H9 (cell line): ENCODE measurements at regions not wholly inside any gene's neighbourhood (a gene's known extent, or its start where the extent isn't known, plus 50 kb on each side); places are given as distances from the start of the nearest gene placed in this dataset.

Source experiments
- DNase-seq: peaks from one replicate; pipeline ENCODE4 v3.0.0-alpha.2; 2017
- H2AFZ ChIP-seq: one replicate; pipeline ENCODE4 v1.6.1; 2013; ENCODE audit warnings: mild to moderate bottlenecking, low read length, control low read depth, moderate library complexity
- H2AK5ac ChIP-seq: 2 replicates; pipeline ENCODE4 v1.6.1; 2013; ENCODE audit warnings: low read length, control low read depth, mixed read lengths; ENCODE audit not compliant: insufficient read length
- H2BK120ac ChIP-seq: one replicate; pipeline ENCODE4 v1.6.1; 2013; ENCODE audit warnings: low read depth, mild to moderate bottlenecking, low read length, control low read depth, inconsistent platforms; ENCODE audit not compliant: poor library complexity, severe bottlenecking
- H2BK12ac ChIP-seq: 2 replicates; pipeline ENCODE4 v1.6.1; 2013; ENCODE audit warnings: low read length, control low read depth, mixed read lengths, low read depth; ENCODE audit not compliant: insufficient read length
- H2BK15ac ChIP-seq: 2 replicates; pipeline ENCODE4 v1.6.1; 2013; ENCODE audit warnings: low read depth, low read length, control low read depth
- H2BK20ac ChIP-seq: one replicate; pipeline ENCODE4 v1.6.1; 2013; ENCODE audit warnings: low read depth, mild to moderate bottlenecking, low read length, control low read depth, inconsistent platforms; ENCODE audit not compliant: poor library complexity, severe bottlenecking
- H2BK5ac ChIP-seq: 2 replicates; pipeline ENCODE4 v1.6.1; 2013; ENCODE audit warnings: low read length, control low read depth, mixed read lengths; ENCODE audit not compliant: insufficient read length
- H3K14ac ChIP-seq: 2 replicates; pipeline ENCODE4 v1.6.1; 2013; ENCODE audit warnings: low read length, control low read depth; ENCODE audit not compliant: insufficient read depth
- H3K18ac ChIP-seq: 2 replicates; pipeline ENCODE4 v1.6.1; 2013; ENCODE audit warnings: low read depth, mild to moderate bottlenecking, mixed read lengths, low read length, control low read depth; ENCODE audit not compliant: insufficient read length
- H3K23ac ChIP-seq: 2 replicates; pipeline ENCODE4 v1.6.1; 2013; ENCODE audit warnings: low read length, control low read depth, mixed read lengths, low read depth; ENCODE audit not compliant: insufficient read length
- H3K23me2 ChIP-seq: 2 replicates; pipeline ENCODE4 v1.6.1; 2013; ENCODE audit warnings: low read depth, mild to moderate bottlenecking, mixed read lengths, low read length, control low read depth; ENCODE audit not compliant: insufficient read length, poor library complexity, severe bottlenecking
- H3K27ac ChIP-seq: 2 replicates; pipeline ENCODE4 v1.5.1; 2013; ENCODE audit warnings: low read length, control low read depth, mixed read lengths, low read depth; ENCODE audit not compliant: insufficient read length
- H3K27me3 ChIP-seq: 2 replicates; pipeline ENCODE4 v1.6.1; 2013; ENCODE audit warnings: low read length, control low read depth, inconsistent platforms; ENCODE audit not compliant: insufficient read depth
- H3K4ac ChIP-seq: 2 replicates; pipeline ENCODE4 v1.6.1; 2013; ENCODE audit warnings: low read depth, mild to moderate bottlenecking, control low read depth, inconsistent platforms, low read length, moderate library complexity
- H3K4me1 ChIP-seq: 2 replicates; pipeline ENCODE4 v1.6.1; 2013; ENCODE audit warnings: low read length, control low read depth, inconsistent platforms; ENCODE audit not compliant: insufficient read depth
- H3K4me2 ChIP-seq: 2 replicates; pipeline ENCODE4 v1.6.1; 2013; ENCODE audit warnings: low read length, control low read depth, mixed read lengths; ENCODE audit not compliant: insufficient read length, insufficient read depth
- H3K56ac ChIP-seq: 2 replicates; pipeline ENCODE4 v1.6.1; 2013; ENCODE audit warnings: low read depth, mild to moderate bottlenecking, mixed read lengths, low read length, control low read depth; ENCODE audit not compliant: insufficient read length
- H3K79me1 ChIP-seq: 2 replicates; pipeline ENCODE4 v1.6.1; 2013; ENCODE audit warnings: low read depth, mild to moderate bottlenecking, moderate library complexity, low read length, control low read depth, inconsistent platforms; ENCODE audit not compliant: insufficient read depth, poor library complexity, severe bottlenecking
- H3K79me2 ChIP-seq: 2 replicates; pipeline ENCODE4 v1.6.1; 2013; ENCODE audit warnings: low read length, control low read depth, inconsistent platforms; ENCODE audit not compliant: insufficient read depth
- H3K9ac ChIP-seq: 2 replicates; pipeline ENCODE4 v1.6.1; 2013; ENCODE audit warnings: low read length, control low read depth, mixed read lengths; ENCODE audit not compliant: insufficient read length; ENCODE audit errors: extremely low read depth
- H3K9me3 ChIP-seq: one replicate; pipeline ENCODE4 v1.6.1; 2013; ENCODE audit warnings: low read depth, low read length, inconsistent platforms; ENCODE audit not compliant: control insufficient read depth
- H3T11ph ChIP-seq: one replicate; pipeline ENCODE4 v1.6.1; 2013; ENCODE audit warnings: mild to moderate bottlenecking, low read length, control low read depth, inconsistent platforms
- H4K20me1 ChIP-seq: one replicate; pipeline ENCODE4 v1.6.1; 2013; ENCODE audit not compliant: control insufficient read depth, insufficient read length, insufficient read depth
- H4K5ac ChIP-seq: 2 replicates; pipeline ENCODE4 v1.6.1; 2013; ENCODE audit warnings: low read depth, mild to moderate bottlenecking, mixed read lengths, low read length, control low read depth; ENCODE audit not compliant: insufficient read length
- H4K8ac ChIP-seq: replicated peaks from 2 replicates; pipeline ENCODE4 v1.6.1; 2013; ENCODE audit warnings: low read length, control low read depth, mixed read lengths, low read depth; ENCODE audit not compliant: insufficient read length
- H4K91ac ChIP-seq: 2 replicates; pipeline ENCODE4 v1.6.1; 2013; ENCODE audit warnings: low read depth, mild to moderate bottlenecking, moderate library complexity, mixed read lengths, low read length, control low read depth; ENCODE audit not compliant: insufficient read length
- H3K27ac Mint-ChIP-seq, 3 experiments: 2 replicates in 2 of 3; 3 replicates in 1 of 3; pipeline ENCODE4 v1.8.0; 2020 to 2021; ENCODE audit warnings: mixed read lengths in 3 of 3, mild to moderate bottlenecking in 1 of 3, moderate library complexity in 1 of 3
- H3K27me3 Mint-ChIP-seq: 2 replicates; pipeline ENCODE4 v1.8.0; 2021; ENCODE audit warnings: low read depth, mild to moderate bottlenecking, moderate library complexity, mixed read lengths
- H3K36me3 Mint-ChIP-seq, 3 experiments: 2 replicates in 2 of 3; 3 replicates in 1 of 3; pipeline ENCODE4 v1.8.0; 2020 to 2021; ENCODE audit warnings: low read depth in 3 of 3, mixed read lengths in 3 of 3; ENCODE audit not compliant: insufficient read depth in 1 of 3
- H3K4me1 Mint-ChIP-seq, 2 experiments: 2 replicates each; pipeline ENCODE4 v1.8.0; 2020; ENCODE audit warnings: mixed read lengths in 2 of 2
- H3K4me3 Mint-ChIP-seq, 2 experiments: 2 replicates in 1 of 2; 3 replicates in 1 of 2; pipeline ENCODE4 v1.8.0; 2020 to 2021; ENCODE audit warnings: mild to moderate bottlenecking in 2 of 2, mixed read lengths in 2 of 2, moderate library complexity in 1 of 2
- H3K9me3 Mint-ChIP-seq, 2 experiments: 2 replicates in 1 of 2; 3 replicates in 1 of 2; pipeline ENCODE4 v1.8.0; 2020; ENCODE audit warnings: mild to moderate bottlenecking in 2 of 2, mixed read lengths in 2 of 2, moderate library complexity in 1 of 2
- CTCF ChIP-seq: fragments of 200-600 bp; sonication (generic); conservative IDR thresholded peaks from 3 replicates; pipeline ENCODE4 v1.8.0; 2021; ENCODE audit warnings: antibody characterized with exemption, mild to moderate bottlenecking
- WGBS: extraction: QIAGEN DNeasy Blood & Tissue Kit; methylation state at CpG from one replicate; pipeline ENCODE4 v1.1.7; 2013; ENCODE audit warnings: missing lambda C conversion rate, low lambda C conversion rate, mixed read lengths; ENCODE audit not compliant: insufficient read length; ENCODE audit errors: extremely low coverage; 5-methylcytosine and 5-hydroxymethylcytosine counted together

GRCh38 chr1:234546387-234546704, 63.6 kb downstream of the IRF2BP2 start:
- no peak overlapping the region for H2AFZ ChIP-seq
- no peak overlapping the region for H3T11ph ChIP-seq
- no peak overlapping the region for H2BK20ac ChIP-seq
- H2BK15ac ChIP-seq: no peak overlapping the region
- H3K9me3 ChIP-seq: no peaks in the 10 kb centered on the region
- no peak overlapping the region for H3K23ac ChIP-seq
- no peaks in the 10 kb centered on the region for H3K9me3 Mint-ChIP-seq
- no peaks in the 10 kb centered on the region for H3K27me3 ChIP-seq
- H3K18ac ChIP-seq: no peak overlapping the region
- no peak overlapping the region for H2BK12ac ChIP-seq
- H4K91ac ChIP-seq: no peak overlapping the region
- H3K27me3 Mint-ChIP-seq: no peaks in the 10 kb centered on the region
- H3K23me2 ChIP-seq: no peaks in the 10 kb centered on the region
- H3K36me3 Mint-ChIP-seq: no peaks in the 10 kb centered on the region
- no peak overlapping the region for H2BK120ac ChIP-seq
- no peak overlapping the region for H3K4me2 ChIP-seq
- H3K79me2 ChIP-seq: no peaks in the 10 kb centered on the region
- H3K4me1 Mint-ChIP-seq: peaks cover 35 to 43% of the 10 kb centered on the region in 2 experiments
- H4K20me1 ChIP-seq: no peaks in the 10 kb centered on the region
- H3K79me1 ChIP-seq: no peaks in the 10 kb centered on the region
- H4K5ac ChIP-seq: no peak overlapping the region
- H3K27ac Mint-ChIP-seq: no peak overlapping the region
- H4K8ac ChIP-seq: no peak overlapping the region
- no peak for TF ChIP-seq CTCF
- no peak overlapping the region for H3K4ac ChIP-seq
- no CpG with 5 or more reads among the region's 7 CpGs for WGBS
- H3K14ac ChIP-seq: no peak overlapping the region
- H3K56ac ChIP-seq: no peak overlapping the region
- H3K27ac ChIP-seq: no peak overlapping the region
- H2BK5ac ChIP-seq: no peak overlapping the region
- 0 out of 2 replicates have a peak, but pooled peaks cover 2% of the 10 kb centered on the region for H3K4me1 ChIP-seq
- no peak overlapping the region for H3K4me3 Mint-ChIP-seq
- DNase-seq: no peak
- H2AK5ac ChIP-seq: no peak overlapping the region
- H3K9ac ChIP-seq: no peak overlapping the region
